GM20000 (cell line): ENCODE measurements at regions not wholly inside any gene's neighbourhood (a gene's known extent, or its start where the extent isn't known, plus 50 kb on each side); places are given as distances from the start of the nearest gene placed in this dataset.

ENCODE experiments used
- DNase-seq: peaks from one replicate; pipeline ENCODE4 v3.0.0; 2012; ENCODE audit warnings: low spot score
- TF ChIP-seq, protein P1 (sequence below): IDR thresholded peaks from 2 replicates; pipeline ENCODE4 v1.5.1; 2012; ENCODE audit warnings: mild to moderate bottlenecking, control low read depth; ENCODE audit errors: extremely low read depth, missing control alignments

DNA sequence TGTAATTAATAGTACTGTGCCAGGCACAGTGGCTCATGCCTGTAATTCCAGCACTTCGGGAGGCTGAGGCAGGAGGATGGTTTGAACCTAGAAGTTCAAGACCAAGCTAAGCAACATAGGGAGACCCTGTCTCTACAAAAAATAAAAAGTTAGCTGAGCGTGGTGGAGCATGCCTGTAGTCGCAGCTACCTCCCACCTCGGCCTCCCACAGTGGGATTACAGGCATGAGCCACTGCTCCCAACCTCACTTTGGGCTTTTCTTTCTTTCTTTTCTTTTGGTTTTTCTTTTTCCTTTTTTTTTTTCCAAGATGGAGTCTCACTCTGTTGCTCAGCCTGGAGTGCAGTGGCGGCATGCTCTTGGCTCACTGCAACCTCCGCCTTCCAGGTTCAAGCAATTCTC is 137.8 kb downstream of the MRM1 start:
- TF ChIP-seq, protein P1, sequence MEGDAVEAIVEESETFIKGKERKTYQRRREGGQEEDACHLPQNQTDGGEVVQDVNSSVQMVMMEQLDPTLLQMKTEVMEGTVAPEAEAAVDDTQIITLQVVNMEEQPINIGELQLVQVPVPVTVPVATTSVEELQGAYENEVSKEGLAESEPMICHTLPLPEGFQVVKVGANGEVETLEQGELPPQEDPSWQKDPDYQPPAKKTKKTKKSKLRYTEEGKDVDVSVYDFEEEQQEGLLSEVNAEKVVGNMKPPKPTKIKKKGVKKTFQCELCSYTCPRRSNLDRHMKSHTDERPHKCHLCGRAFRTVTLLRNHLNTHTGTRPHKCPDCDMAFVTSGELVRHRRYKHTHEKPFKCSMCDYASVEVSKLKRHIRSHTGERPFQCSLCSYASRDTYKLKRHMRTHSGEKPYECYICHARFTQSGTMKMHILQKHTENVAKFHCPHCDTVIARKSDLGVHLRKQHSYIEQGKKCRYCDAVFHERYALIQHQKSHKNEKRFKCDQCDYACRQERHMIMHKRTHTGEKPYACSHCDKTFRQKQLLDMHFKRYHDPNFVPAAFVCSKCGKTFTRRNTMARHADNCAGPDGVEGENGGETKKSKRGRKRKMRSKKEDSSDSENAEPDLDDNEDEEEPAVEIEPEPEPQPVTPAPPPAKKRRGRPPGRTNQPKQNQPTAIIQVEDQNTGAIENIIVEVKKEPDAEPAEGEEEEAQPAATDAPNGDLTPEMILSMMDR: no peak
- no peak for DNase-seq

DNA sequence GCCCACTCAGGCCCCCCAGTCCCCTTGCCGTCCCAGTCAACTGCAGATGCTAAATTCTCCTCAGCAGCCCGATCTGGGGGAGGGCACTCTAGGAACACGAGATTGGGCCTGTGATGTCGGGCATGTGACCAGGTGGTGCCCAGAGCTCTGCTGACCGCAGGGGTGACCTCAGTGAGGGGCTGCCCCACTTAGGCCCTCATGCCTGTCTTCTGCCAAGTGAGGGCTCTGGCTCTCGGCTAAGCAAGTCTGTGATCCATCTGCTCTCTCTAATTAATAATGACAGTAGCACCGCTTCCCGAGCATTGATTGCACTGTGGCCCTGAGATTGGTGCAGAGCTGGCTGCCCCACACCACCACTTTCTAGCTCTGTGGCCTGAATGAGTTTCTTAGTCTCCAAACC is 138.8 kb downstream of the MRM1 start:
- DNase-seq: no peak
- TF ChIP-seq, protein P1: no peak

DNA sequence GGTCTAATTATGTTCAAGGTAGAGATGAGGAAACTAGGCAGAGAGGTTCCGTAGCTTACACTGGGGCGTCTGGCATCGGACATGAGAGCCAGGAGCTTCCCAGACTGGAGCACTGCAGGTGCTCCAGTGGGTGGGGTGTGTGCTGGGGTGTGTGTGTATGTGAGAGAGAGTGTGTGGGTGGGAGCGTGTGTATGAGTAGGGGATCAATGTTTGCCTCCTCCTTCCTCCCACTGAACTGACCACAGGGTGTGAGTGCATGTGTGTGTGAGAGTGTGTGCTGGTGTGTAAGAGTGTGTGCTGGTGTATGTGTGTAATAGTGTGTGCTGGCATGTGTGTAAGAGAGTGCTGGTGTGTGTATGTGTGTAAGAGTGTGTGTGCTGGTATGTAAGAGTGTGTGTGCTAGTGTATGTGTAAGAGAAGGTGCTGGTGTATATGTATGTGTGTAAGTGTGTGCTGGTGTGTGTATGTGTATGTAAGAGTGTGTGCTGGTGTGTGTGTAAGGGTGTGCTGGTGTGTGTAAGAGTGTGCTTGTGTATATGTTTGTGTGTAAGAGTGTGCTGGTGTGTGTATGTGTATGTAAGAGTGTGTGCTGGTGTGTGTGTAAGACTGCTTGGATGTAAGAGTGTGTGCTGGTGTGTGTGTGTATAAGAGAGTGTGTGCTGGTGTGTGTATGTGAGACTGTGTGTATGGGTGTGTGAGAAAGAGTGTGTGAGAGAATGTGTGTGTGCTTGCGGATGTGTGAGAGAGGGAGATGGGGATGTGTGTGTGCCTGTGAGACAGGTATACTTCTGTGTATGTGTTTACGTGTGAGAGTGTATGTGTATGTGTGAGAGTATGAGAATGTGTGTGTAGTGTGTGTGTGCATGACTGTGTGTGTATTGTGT is 139.9 kb downstream of the MRM1 start:
- TF ChIP-seq, protein P1: no peak
- DNase-seq: no peak

DNA sequence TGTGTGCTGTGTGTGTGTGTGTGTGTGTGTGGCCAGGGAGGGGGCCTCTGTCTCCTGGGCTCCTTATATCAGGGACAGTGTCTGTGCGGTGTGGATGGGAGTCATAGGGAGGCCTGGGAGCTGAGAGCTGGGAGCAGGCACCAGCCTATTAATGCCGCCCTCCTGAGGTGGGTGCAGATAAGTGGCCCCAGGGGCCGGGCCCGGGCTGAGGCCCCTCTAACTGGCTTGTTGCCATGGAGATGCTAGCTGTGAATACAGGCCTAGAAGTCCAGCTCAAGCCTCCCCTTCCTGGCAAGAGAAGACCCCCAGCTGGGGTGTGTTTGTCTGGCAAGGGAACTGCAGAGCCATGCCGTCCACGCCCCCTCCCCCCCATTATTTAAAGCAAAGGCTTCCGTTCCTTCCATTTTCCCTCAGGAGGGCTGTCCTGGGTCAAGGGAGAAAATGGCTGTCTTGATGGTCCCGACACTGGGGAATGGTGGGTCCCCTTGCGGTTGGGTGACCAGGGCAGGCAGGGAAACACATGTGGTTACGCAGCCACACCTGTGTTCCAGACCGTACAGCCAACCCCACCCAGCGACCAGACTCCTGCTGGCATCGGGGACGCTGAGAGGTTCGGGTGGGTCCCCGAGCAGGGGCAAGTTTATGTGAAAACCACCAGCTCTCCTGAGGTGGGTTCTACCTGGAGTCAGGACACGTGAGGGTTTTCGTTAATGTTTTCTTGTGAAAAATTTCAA is 141.1 kb downstream of the MRM1 start:
- TF ChIP-seq, protein P1: no peak
- no peak for DNase-seq

DNA sequence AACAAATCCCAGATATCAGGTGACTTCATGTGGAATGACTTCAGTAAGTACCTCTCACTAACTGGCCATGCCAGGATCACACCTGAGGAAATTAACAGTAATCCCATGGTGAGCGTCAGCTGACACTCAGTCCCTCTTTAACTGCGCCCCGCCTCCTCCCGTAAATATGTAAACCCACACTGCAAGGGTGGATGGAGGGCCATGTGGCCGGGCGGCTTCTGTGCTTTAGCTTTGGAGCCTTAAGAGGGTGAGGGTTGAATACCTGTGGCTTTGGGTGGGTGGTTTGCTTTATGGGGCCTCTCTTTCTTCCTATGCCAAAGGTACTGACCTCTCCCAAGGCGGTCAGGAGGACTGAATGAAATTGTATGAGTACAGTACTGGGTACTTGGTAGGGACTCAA is 141.7 kb downstream of the MRM1 start:
- DNase-seq: no peak
- TF ChIP-seq, protein P1: no peak

DNA sequence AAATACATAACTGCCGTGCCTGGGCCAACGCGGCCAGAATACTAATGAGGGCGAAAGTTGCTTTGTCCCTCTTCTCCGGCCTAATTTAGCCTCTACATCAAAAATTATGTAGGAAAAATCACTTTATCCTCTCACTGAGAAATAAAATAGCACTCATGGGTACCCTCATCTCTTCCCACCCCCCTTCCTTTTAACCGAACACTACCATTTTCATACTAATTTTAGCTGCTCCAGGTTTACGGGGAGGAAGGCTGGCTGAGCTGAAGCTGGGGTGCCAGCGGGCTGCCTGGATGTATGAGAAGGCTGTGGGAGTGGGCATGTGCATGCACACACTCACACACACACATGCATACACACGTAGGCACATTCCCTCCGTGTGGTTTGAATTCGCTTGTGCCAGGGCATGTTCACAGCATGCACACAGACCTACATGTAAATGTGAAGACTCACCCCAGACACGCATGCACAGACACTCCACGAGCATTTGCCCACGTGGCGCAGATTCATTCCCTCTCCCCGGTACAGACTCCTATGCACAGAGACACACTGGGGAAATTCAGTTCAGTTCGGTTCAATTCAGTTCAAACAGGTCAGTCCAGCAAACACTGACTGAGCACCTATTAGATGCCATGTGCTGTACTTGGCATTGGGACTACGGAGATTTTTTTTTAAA is 145.1 kb downstream of the MRM1 start:
- TF ChIP-seq, protein P1: no peak

DNA sequence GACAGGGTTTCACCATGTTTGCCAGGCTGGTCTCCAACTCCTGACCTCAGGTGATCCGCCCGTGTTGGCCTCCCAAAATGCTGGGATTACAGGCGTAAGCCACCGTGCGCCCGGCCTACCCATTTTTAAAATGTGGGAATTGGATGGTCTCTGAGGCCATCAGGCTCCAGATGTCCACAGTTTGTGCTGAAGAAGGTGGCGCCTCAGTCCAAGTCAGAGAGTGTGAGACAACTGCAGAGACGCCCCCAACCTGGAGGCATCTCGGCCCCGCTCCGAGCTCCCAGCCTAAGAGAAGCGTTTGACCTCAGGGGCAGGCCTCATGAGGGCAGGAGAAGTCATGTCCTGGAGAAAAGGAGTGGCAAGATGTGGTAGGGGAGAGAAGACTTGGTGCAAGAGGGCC is 146.5 kb downstream of the MRM1 start:
- TF ChIP-seq, protein P1: no peak
- no peak for DNase-seq

More for the DNA sequence above, 145.1 kb downstream of the MRM1 start:
- DNase-seq: no peak
